Upper lobe of left lung (tissue), 6 donors: ENCODE measurements at regions not wholly inside any gene's neighbourhood (a gene's known extent, or its start where the extent isn't known, plus 50 kb on each side); places are given as distances from the start of the nearest gene placed in this dataset.

Experiments used
- ATAC-seq, 2 donors: fragments of 200-7000 bp; cut with Tn5 transposase; one replicate each; pipeline ENCODE4 v1.9.1; 2022; ENCODE audit warnings: mild to moderate bottlenecking in 2 of 2, moderate library complexity in 2 of 2; ENCODE audit not compliant: low FRiP score in 2 of 2
- DNase-seq, 2 donors: peaks; one replicate each; pipeline ENCODE4 v3.0.0-alpha.2; 2019 to 2020
- H3K27ac ChIP-seq, 4 donors: fragments of 200-600 bp; sonication (generic); one replicate each; pipeline ENCODE4 v1.5.1; 2016 to 2019
- H3K27me3 ChIP-seq, 4 donors: fragments of 200-600 bp; sonication (generic); one replicate each; pipeline ENCODE4 v1.5.1; 2017 to 2019
- H3K36me3 ChIP-seq, 4 donors: fragments of 200-600 bp; sonication (generic); one replicate each; pipeline ENCODE4 v1.5.1; 2016 to 2019
- H3K4me1 ChIP-seq, 4 donors: fragments of 200-600 bp; sonication (generic); one replicate each; pipeline ENCODE4 v1.5.1; 2018 to 2019
- H3K4me3 ChIP-seq, 4 donors: fragments of 200-600 bp; sonication (generic); one replicate each; pipeline ENCODE4 v1.5.1; 2017 to 2019; ENCODE audit warnings: mild to moderate bottlenecking in 2 of 4, moderate library complexity in 1 of 4
- H3K9me3 ChIP-seq, 4 donors: fragments of 200-600 bp; sonication (generic); one replicate each; pipeline ENCODE4 v1.5.1; 2018 to 2019
- EP300 ChIP-seq, 4 donors: sonication (generic); formaldehyde crosslinking; IDR thresholded peaks; one replicate each; pipeline ENCODE4 v1.5.1; 2017; ENCODE audit warnings: antibody characterized with exemption in 4 of 4, control low read depth in 2 of 4
- POLR2A ChIP-seq, 4 donors: fragments of 450-650 bp; IDR thresholded peaks; one replicate each; pipeline ENCODE4 v1.5.1; 2016 to 2017; ENCODE audit warnings: antibody characterized with exemption in 4 of 4, mild to moderate bottlenecking in 2 of 4
- POLR2AphosphoS5 ChIP-seq, 2 donors: sonication (generic); formaldehyde crosslinking; IDR thresholded peaks; one replicate each; pipeline ENCODE4 v1.5.1; 2017; ENCODE audit warnings: antibody characterized with exemption in 2 of 2
- WGBS, 2 donors: methylation state at CpG; one replicate each; pipeline ENCODE4 v1.1.5; 2017 to 2018; 5-methylcytosine and 5-hydroxymethylcytosine counted together
- TF ChIP-seq, protein P1 (sequence below), 6 experiments: fragments of 450-650 bp in 4 of 6; fragments of 200-600 bp in 2 of 6; sonication (generic) in 2 of 6; IDR thresholded peaks; one replicate each; pipeline ENCODE4 v1.5.1; 2016 to 2019; ENCODE audit warnings: antibody characterized with exemption in 6 of 6
- donor health status: DM: no; HTN: no; CAD: no; lungs with moderate emphysema.
- donor health status: DM: no; HTN: yes; CAD: no; lungs with severe emphysema.

DNA sequence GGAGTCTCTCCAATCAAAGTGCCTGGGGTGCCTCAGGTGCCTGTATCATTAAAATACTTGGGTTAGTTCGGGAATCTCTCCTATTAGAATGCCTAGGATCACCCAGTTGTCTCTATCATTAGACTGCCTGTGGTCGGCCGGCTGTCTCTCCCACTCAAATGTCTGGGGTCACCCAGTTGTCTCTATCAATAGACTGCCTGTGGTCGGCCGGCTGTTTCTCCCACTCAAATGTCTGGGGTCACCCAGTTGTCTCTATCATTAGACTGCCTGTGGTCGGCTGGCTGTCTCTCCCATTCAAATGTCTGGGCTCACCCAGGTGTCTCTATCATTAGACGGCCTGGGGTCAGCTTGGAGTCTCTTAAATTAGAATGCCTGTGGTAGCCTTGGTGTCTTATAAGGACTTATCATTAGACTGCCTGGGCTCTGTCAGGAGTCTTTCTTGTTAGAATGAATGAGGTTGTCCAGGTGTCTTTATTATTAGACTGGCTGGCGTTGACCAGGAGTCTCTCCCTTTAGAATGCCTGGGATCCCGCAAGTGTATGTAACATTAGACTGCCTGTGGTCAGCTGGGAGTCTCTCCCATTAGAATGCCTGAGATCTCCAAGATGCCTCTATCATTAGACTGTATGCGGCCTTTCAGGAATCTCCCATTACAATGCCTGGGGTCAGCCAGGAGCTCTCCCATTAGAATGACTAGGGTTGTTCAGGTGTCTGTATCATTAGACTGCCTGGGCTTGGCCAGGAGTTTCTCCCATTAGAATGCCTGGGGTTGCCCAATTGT is 1555.5 kb downstream of the UQCRFS1 start:
- H3K27ac ChIP-seq: no peak overlapping the region
- TF ChIP-seq, protein P1, sequence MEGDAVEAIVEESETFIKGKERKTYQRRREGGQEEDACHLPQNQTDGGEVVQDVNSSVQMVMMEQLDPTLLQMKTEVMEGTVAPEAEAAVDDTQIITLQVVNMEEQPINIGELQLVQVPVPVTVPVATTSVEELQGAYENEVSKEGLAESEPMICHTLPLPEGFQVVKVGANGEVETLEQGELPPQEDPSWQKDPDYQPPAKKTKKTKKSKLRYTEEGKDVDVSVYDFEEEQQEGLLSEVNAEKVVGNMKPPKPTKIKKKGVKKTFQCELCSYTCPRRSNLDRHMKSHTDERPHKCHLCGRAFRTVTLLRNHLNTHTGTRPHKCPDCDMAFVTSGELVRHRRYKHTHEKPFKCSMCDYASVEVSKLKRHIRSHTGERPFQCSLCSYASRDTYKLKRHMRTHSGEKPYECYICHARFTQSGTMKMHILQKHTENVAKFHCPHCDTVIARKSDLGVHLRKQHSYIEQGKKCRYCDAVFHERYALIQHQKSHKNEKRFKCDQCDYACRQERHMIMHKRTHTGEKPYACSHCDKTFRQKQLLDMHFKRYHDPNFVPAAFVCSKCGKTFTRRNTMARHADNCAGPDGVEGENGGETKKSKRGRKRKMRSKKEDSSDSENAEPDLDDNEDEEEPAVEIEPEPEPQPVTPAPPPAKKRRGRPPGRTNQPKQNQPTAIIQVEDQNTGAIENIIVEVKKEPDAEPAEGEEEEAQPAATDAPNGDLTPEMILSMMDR (IDR thresholded peaks at IDR 0.05): no peak
- TF ChIP-seq POLR2AphosphoS5 (IDR thresholded peaks at IDR 0.05): no peak
- no peak for TF ChIP-seq EP300 (IDR thresholded peaks at IDR 0.05)
- 78 to 85% methylated on average over 10 of the region's 10 CpGs for WGBS, 2 donors
- H3K9me3 ChIP-seq: peaks cover 4 to 66% (median 25%) of the 10 kb centered on the region in 4 donors
- H3K4me1 ChIP-seq: no peaks in the 10 kb centered on the region
- no peaks in the 10 kb centered on the region for H3K36me3 ChIP-seq
- ATAC-seq (no peak), DNase-seq (no peak)
- H3K27me3 ChIP-seq: no peaks in the 10 kb centered on the region
- no peak overlapping the region for H3K4me3 ChIP-seq

DNA sequence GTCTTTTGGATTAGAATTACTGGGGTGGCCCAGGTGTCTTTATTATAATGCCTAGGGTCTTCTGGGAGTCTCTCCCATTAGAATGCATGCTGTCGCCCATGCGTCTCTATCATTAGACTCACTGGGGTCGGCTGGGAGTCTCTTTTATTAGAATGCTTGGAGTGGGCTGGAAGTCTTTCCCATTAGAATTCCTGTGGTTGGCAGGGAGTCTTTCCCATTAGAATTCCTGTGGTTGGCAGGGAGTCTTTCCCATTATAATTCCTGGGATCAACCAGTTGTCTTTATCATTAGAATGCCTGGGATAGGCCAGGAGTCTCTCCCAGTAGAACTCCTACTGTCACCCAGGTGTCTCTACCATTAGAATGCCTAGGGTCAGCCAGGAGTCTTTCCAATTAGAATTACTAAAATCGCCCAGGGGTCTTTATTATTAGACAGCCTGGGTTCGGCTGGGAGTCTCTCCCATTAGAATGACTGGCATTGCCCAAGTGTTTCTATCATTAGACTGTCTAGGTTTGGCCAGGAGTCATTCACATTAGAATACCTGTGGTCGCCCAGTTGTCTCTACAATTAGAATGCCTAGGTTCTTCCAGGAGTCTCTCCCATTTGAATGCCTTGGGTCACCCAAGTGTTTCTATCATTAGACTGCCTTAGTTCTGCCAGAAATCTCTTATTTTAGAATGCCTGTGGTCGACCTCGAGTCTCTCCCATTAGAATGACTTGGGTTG is 1558.5 kb downstream of the UQCRFS1 start:
- 48 to 69% methylated on average over 8 of the region's 8 CpGs for WGBS, 2 donors
- H3K9me3 ChIP-seq: peaks cover 4 to 71% (median 22%) of the 10 kb centered on the region in 4 donors
- H3K4me3 ChIP-seq: no peak overlapping the region

DNA sequence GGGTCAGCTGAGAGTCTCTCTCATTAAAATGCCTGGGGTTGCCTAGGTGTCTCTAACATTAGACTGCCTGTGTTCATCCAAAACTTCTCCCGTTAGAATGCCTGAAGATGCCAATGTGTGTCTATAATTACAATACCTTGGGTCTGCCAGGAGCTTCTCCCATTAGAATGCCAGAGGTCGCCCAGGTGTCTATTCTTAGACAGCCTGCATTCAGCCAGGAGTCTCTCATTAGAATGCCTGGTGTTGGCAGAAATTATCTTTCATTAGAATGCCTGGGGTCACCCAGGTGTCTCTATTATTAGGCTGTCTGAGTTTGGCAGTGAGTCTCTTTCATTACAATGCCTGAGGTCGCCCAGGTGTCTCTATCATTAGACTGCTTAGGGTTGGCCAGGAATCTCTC is 1560.2 kb downstream of the UQCRFS1 start:
- H3K36me3 ChIP-seq: no peaks in the 10 kb centered on the region
- TF ChIP-seq POLR2AphosphoS5 (IDR thresholded peaks at IDR 0.05): no peak
- no peak for TF ChIP-seq POLR2A (IDR thresholded peaks at IDR 0.05)
- no peak for TF ChIP-seq EP300 (IDR thresholded peaks at IDR 0.05)
- TF ChIP-seq, protein P1 (IDR thresholded peaks at IDR 0.05): no peak
- DNase-seq: no peak

More for the DNA sequence above, 1558.5 kb downstream of the UQCRFS1 start:
- ATAC-seq (no peak), DNase-seq (no peak)
- Histone ChIP-seq H3K27ac (no peak overlapping the region), H3K27me3 (no peaks in the 10 kb centered on the region), H3K4me1 (no peaks in the 10 kb centered on the region), H3K36me3 (no peaks in the 10 kb centered on the region)
- TF ChIP-seq, protein P1 (IDR thresholded peaks at IDR 0.05): no peak
- TF ChIP-seq EP300 (IDR thresholded peaks at IDR 0.05): no peak
- TF ChIP-seq POLR2AphosphoS5 (IDR thresholded peaks at IDR 0.05): no peak
- TF ChIP-seq POLR2A (IDR thresholded peaks at IDR 0.05): no peak

DNA sequence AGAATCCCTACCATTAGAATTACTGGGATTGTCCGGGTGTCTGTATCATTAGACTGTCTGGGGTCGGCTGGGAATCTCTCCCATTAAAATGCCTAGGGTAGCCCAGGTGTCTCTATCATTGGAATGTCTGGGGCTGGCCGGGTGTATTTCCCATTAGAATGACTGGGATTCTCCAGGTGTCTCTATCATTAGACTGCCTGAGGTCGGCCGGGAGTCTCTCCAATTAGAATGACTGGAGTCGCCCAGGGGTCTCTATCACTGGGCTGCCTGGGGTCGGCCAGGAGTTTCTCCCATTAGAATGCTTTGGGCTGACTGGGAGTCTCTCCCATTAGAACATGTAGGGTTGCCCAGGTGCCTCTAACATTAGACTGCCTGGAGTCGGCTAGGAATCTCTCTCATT is 1560.7 kb downstream of the UQCRFS1 start:
- Histone ChIP-seq H3K4me1 (no peaks in the 10 kb centered on the region), H3K9me3 (peaks cover 0 to 65% (median 3%) of the 10 kb centered on the region in 4 donors), H3K4me3 (no peak overlapping the region), H3K27me3 (no peaks in the 10 kb centered on the region), H3K36me3 (no peaks in the 10 kb centered on the region), H3K27ac (no peak overlapping the region)
- 75 to 86% methylated on average over 5 to 8 of the region's 8 CpGs for WGBS, 2 donors
- no peak for ATAC-seq
- DNase-seq: no peak
- no peak for TF ChIP-seq EP300 (IDR thresholded peaks at IDR 0.05)
- no peak for TF ChIP-seq POLR2AphosphoS5 (IDR thresholded peaks at IDR 0.05)
- TF ChIP-seq, protein P1 (IDR thresholded peaks at IDR 0.05): no peak
- TF ChIP-seq POLR2A (IDR thresholded peaks at IDR 0.05): no peak

More for the DNA sequence above, 1560.2 kb downstream of the UQCRFS1 start:
- Histone ChIP-seq H3K9me3 (peaks cover 0 to 70% (median 6%) of the 10 kb centered on the region in 4 donors), H3K27ac (no peak overlapping the region), H3K27me3 (no peaks in the 10 kb centered on the region), H3K4me1 (no peaks in the 10 kb centered on the region), H3K4me3 (no peak overlapping the region)
- 43% methylated on average over 3 of the region's 3 CpGs; no CpG with 5 or more reads in 1 of the 2 donors for WGBS, 2 donors
- ATAC-seq: no peak
